GM03348 (cell line): ENCODE measurements at regions not wholly inside any gene's neighbourhood (a gene's known extent, or its start where the extent isn't known, plus 50 kb on each side); places are given as distances from the start of the nearest gene placed in this dataset.

Experiments
- DNase-seq: peaks from one replicate; pipeline ENCODE4 v3.0.0; 2012; ENCODE audit warnings: low spot score

GRCh38 chr4:178789279-178789678 lies 1347.0 kb upstream of the AGA start:
- DNase-seq, result no peak

- no peak for DNase-seq
Measured at GRCh38 chr4:178799204-178799603, 1357.0 kb upstream of the AGA start.

GRCh38 chr4:178808106-178808505 lies 1365.9 kb upstream of the AGA start:
- no peak for DNase-seq

GRCh38 chr4:178809921-178810320 lies 1367.7 kb upstream of the AGA start:
- no peak for DNase-seq

- no peak for DNase-seq
Measured at GRCh38 chr4:178811356-178811755, 1369.1 kb upstream of the AGA start.

- no peak for DNase-seq
Measured at GRCh38 chr4:178812866-178813265, 1370.6 kb upstream of the AGA start.

- no peak for DNase-seq
Measured at GRCh38 chr4:178814908-178815307, 1372.7 kb upstream of the AGA start.

- no peak for DNase-seq
Measured at GRCh38 chr4:178823673-178824295, 1381.5 kb upstream of the AGA start.

- no peak for DNase-seq
Measured at GRCh38 chr4:178836865-178837264, 1394.6 kb upstream of the AGA start.

GRCh38 chr4:178838776-178839175 lies 1396.5 kb upstream of the AGA start:
- DNase-seq, result no peak

GRCh38 chr4:178856139-178856800 lies 1414.0 kb upstream of the AGA start:
- no peak for DNase-seq

- DNase-seq, result no peak
Measured at GRCh38 chr4:178871476-178871875, 1429.2 kb upstream of the AGA start.

GRCh38 chr4:178881937-178882336 lies 1439.7 kb upstream of the AGA start:
- no peak for DNase-seq

- no peak for DNase-seq
Measured at GRCh38 chr4:178894126-178894525, 1451.9 kb upstream of the AGA start.

- no peak for DNase-seq
Measured at GRCh38 chr4:178899084-178899483, 1456.8 kb upstream of the AGA start.

- no peak for DNase-seq
Measured at GRCh38 chr4:178917756-178918155, 1475.5 kb upstream of the AGA start.

GRCh38 chr4:178937130-178937529 lies 1494.9 kb upstream of the AGA start:
- no peak for DNase-seq

GRCh38 chr4:178941975-178942374 lies 1499.7 kb upstream of the AGA start:
- DNase-seq, result no peak

- no peak for DNase-seq
Measured at GRCh38 chr4:178953447-178954120, 1511.3 kb upstream of the AGA start.

GRCh38 chr4:178955614-178956013 lies 1513.4 kb upstream of the AGA start:
- DNase-seq, result no peak

GRCh38 chr4:178958725-178959440 lies 1516.6 kb upstream of the AGA start:
- DNase-seq, result no peak

GRCh38 chr4:178963446-178964045 lies 1521.3 kb upstream of the AGA start:
- no peak for DNase-seq
